SK-N-MC (cell line): ENCODE measurements at regions not wholly inside any gene's neighbourhood (a gene's known extent, or its start where the extent isn't known, plus 50 kb on each side); places are given as distances from the start of the nearest gene placed in this dataset.
"Not testable (repeated sequence)": the region's sequence is repeated elsewhere in the genome, so short reads cannot be mapped to it uniquely, and the experiment has no call there.

ENCODE experiments used
- DNase-seq: peaks from one replicate; pipeline ENCODE4 v3.0.0-alpha.2; 2011; ENCODE audit warnings: low read depth, low spot score
- H3K27ac ChIP-seq: fragments of 200-600 bp; sonication (generic); 2 replicates; pipeline ENCODE4 v1.5.1; 2016; ENCODE audit warnings: mixed run types
- H3K36me3 ChIP-seq: fragments of 200-600 bp; sonication (generic); 2 replicates; pipeline ENCODE4 v1.6.1; 2017; ENCODE audit warnings: antibody characterized with exemption, low read length, mixed read lengths; ENCODE audit not compliant: insufficient read depth
- H3K4me3 ChIP-seq: fragments of 200-600 bp; sonication (generic); 2 replicates; pipeline ENCODE4 v1.5.1; 2016
- H3K9ac ChIP-seq: fragments of 200-600 bp; sonication (generic); 2 replicates; pipeline ENCODE4 v1.8.0; 2017; ENCODE audit warnings: mixed run types, mixed read lengths; ENCODE audit not compliant: insufficient read length
- H3K9me3 ChIP-seq: fragments of 200-600 bp; sonication (generic); 2 replicates; pipeline ENCODE4 v1.6.1; 2017; ENCODE audit warnings: low read depth, mild to moderate bottlenecking, antibody characterized with exemption, low read length, moderate library complexity, mixed read lengths
- EZH2 ChIP-seq: fragments of 200-600 bp; sonication (generic); IDR thresholded peaks from one replicate; pipeline ENCODE4 v1.6.1; 2017; ENCODE audit warnings: antibody characterized with exemption
- FOXP2 ChIP-seq: optimal IDR thresholded peaks from 2 replicates; pipeline ENCODE3; 2011; ENCODE audit warnings: mild to moderate bottlenecking, moderate library complexity; ENCODE audit not compliant: insufficient read depth; ENCODE audit errors: extremely low read length, control extremely low read depth
- POLR2AphosphoS5 ChIP-seq: IDR thresholded peaks from 2 replicates; pipeline ENCODE4 v1.6.1; 2012; ENCODE audit warnings: mild to moderate bottlenecking, low read depth, low read length, borderline replicate concordance

DNA sequence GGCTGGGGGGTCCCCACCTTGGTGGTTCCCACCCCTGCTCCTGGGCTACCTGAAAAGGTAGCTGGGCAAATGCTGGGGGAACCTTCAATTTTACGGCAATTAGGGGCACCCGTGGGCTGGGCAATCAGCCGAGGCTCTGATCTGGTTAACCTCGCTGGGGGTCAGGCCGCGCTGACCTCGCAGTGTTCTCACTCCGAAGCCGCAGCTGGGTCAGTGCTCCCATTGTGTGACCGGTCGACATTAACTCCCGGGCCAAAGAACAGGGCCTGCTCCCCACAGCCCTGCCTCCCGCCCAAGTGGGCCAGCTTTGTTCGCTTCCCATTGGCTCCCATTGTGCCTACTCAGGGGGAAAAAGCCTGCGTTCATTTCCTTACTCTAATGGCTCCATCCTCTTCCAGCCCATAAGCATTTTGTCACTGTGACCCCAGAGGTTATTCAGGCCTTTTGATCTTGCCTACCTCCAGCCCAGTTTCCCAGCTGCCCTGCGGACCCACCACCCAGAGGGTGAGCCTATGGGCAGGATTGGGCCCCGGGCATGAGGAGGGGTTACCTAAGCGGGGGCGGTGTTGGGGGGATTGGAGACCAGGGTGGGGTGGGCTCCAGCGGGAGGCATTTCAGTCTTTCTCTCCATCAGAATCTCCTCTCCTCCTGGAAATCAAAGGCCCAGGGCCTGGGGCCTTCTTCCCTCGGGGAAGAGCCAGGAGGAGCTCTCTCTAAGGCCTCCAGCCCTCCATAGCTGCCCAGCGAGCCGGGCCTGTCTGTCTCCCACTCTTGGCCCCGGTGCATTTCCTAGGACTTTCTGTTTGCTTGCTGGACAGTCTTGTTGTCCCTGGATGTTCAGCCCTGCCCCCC, 90.1 kb downstream of the MYCN start:
- TF ChIP-seq EZH2, result no peak
- TF ChIP-seq FOXP2, result no peak
- no peak for TF ChIP-seq POLR2AphosphoS5
- Histone ChIP-seq H3K27ac (no peak overlapping the region), H3K9me3 (no peaks in the 10 kb centered on the region), H3K36me3 (no peaks in the 10 kb centered on the region), H3K4me3 (no peak overlapping the region), H3K9ac (no peak overlapping the region)
- no peak for DNase-seq

GRCh38 chr2:16028644-16029043, 88.3 kb downstream of the MYCN start:
- no peak overlapping the region for H3K4me3 ChIP-seq
- H3K9me3 ChIP-seq, result no peaks in the 10 kb centered on the region
- H3K27ac ChIP-seq, result no peak overlapping the region
- no peak for DNase-seq
- no peak overlapping the region for H3K9ac ChIP-seq
- H3K36me3 ChIP-seq, result no peaks in the 10 kb centered on the region
- TF ChIP-seq FOXP2 (no peak), POLR2AphosphoS5 (no peak), EZH2 (no peak)

DNA sequence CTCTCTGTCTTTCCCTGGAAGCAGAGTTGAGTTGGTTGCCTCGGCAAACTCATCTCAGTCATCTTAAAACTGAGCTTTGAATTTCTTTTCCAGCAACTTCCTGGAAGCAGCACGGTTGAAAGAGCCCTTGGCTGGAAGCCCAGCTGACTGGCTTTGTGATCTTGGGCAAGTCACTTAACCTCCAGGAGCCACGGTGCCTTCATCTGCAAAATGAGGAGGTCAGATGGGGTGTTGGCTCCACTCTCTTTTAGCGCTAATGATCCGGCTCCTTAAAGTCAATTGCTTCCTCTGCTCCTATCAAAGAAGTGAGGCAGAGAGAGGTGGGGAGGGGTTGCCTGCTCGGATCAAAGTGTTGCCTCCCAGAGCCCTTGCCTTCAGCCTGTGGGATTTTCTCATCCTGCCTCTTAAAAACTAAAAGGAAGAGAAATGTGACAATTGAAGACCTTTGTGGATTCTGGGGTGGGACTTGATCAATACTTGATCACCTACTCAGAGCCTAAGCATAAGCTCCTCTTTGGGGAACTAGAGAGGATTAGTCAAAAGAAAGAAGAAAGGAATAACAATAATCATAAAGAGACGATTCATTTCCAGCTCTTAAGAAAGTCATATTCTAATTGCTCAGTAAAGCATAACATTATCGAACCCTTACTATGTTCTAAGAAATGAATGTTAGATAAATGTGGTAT, 86.6 kb downstream of the MYCN start:
- DNase-seq, result no peak
- no peak overlapping the region for H3K27ac ChIP-seq
- no peak overlapping the region for H3K9ac ChIP-seq
- no peak overlapping the region for H3K4me3 ChIP-seq
- no peak for TF ChIP-seq POLR2AphosphoS5
- TF ChIP-seq FOXP2, result no peak
- TF ChIP-seq EZH2, result no peak
- H3K36me3 ChIP-seq, result no peaks in the 10 kb centered on the region
- no peaks in the 10 kb centered on the region for H3K9me3 ChIP-seq

GRCh38 chr2:16025876-16026640, 85.7 kb downstream of the MYCN start:
- H3K36me3 ChIP-seq, result no peaks in the 10 kb centered on the region
- H3K27ac ChIP-seq, result no peak overlapping the region
- no peaks in the 10 kb centered on the region for H3K9me3 ChIP-seq
- H3K9ac ChIP-seq, result no peak overlapping the region
- no peak for DNase-seq
- no peak for TF ChIP-seq EZH2
- no peak for TF ChIP-seq FOXP2
- H3K4me3 ChIP-seq, result no peak overlapping the region

DNA sequence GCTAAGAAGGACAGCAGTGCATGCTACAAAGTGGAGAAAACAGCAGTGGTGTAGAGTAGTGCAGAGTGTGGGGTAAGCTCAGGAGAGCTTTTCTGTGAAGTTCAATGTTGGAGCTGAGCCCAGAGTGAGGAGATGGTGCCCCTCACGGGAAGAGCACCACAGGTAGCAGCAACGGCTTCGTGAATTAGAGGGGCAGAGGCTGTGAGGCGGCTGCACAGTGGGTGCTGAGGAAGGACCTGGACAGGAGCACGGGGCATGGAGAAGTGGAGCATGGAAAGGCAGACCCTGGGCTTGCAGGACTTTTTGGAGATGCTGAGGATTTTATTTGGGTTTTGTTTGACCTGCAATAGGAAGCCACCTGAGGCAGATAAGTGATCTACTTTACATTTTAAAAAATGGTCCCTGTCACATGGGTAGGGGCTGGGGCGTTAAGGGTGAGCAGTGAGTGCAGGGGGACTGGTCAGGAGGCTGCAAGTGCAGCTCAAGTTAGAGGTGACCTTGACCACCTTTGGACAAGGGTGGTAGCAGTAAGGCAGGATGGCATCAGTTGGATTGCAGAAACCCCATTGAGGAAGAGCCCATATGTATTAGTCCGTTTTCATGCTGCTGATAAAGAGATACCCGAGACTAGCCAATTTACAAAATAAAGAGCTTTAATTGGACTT, 85.0 kb downstream of the MYCN start:
- H3K36me3 ChIP-seq, result no peaks in the 10 kb centered on the region
- DNase-seq, result no peak
- no peak overlapping the region for H3K9ac ChIP-seq
- H3K9me3 ChIP-seq, result no peaks in the 10 kb centered on the region
- TF ChIP-seq POLR2AphosphoS5 (no peak), EZH2 (no peak), FOXP2 (no peak)
- no peak overlapping the region for H3K27ac ChIP-seq
- no peak overlapping the region for H3K4me3 ChIP-seq

GRCh38 chr2:16024628-16025027, 84.3 kb downstream of the MYCN start:
- not testable (repeated sequence) for H3K36me3 ChIP-seq, H3K9ac ChIP-seq, DNase-seq, H3K4me3 ChIP-seq, H3K9me3 ChIP-seq, H3K27ac ChIP-seq

DNA sequence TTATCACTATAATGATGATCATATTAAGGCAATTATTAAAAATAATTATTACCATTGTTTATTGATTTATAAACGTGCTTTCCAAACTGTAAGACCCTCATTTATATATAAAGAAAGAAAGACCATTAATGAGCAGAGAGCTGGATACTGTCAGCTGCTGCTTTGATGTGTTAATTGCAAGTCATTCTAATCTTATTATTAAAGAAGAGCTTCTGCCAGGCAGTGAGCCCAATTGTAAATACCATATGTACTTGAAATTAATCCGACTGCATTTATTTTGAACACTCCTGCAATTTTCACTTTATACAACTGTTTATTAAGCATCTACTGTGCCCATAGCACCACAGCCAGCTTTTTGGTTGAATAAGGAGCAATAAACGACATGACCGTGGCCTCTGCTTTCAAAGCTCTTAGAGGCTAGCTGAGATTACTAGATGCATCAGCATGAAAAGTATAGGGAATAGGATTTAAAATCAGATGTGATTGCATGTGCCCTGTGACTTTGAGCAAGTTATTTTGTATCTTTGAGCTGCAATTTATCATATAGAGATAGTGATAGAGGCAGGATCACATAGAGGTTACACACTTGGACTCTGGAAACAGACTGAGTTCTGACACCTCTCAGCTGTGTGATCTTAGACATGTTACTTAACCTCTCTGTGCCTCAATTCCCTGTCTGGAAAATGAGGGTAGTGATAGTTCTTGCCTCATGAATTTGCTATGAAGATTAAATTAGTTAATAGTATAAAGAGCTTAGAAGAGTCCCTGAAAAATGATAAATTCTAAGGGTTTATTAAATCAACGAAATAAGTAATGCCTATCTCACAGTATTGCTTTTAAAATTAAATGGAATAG, 83.4 kb downstream of the MYCN start:
- no peak overlapping the region for H3K9ac ChIP-seq
- no peak for TF ChIP-seq EZH2
- TF ChIP-seq POLR2AphosphoS5, result no peak
- TF ChIP-seq FOXP2, result no peak
- H3K27ac ChIP-seq, result no peak overlapping the region
- no peak overlapping the region for H3K4me3 ChIP-seq
- H3K9me3 ChIP-seq, result no peaks in the 10 kb centered on the region
- DNase-seq, result no peak
- no peaks in the 10 kb centered on the region for H3K36me3 ChIP-seq
